ENCODE measurements at regions not wholly inside any gene's neighbourhood (a gene's known extent, or its start where the extent isn't known, plus 50 kb on each side); places are given as distances from the start of the nearest gene placed in this dataset.

DNA sequence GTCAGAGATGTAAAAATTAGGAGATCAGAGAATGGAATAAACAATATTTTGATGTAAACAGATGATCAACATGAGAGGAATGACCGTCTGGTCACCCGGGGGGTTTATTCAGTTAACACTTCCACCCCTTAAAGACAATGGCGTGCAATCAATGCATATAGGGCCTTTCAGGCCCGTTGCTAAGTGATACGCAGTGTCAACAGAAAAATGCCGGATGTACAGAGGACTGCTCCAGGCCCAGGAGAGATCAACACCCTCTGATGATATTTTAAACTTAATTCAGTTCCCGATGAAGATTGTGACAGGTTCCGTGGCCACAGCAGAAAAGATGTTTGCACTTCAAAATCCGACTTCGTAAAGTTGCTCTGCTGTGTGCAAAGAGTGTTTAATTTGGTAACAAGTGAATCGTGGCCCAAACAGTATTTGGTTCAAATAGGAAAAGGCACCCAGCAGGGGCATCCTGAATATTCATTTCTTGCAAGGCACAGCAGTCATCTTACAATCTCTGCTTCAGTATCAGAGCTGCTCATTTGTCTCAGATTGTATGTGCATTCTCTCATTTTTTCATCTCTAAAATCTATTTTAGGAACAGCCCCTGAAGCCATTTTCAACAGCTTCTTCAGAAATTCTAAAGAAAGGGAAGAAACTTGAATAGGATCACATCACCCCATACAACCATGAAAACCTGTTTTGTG lies 72.6 kb downstream of the FOXB1 start:
- TF ChIP-seq POLR2A (IDR thresholded peaks at IDR 0.05) = no peak
- TF ChIP-seq, protein P1, sequence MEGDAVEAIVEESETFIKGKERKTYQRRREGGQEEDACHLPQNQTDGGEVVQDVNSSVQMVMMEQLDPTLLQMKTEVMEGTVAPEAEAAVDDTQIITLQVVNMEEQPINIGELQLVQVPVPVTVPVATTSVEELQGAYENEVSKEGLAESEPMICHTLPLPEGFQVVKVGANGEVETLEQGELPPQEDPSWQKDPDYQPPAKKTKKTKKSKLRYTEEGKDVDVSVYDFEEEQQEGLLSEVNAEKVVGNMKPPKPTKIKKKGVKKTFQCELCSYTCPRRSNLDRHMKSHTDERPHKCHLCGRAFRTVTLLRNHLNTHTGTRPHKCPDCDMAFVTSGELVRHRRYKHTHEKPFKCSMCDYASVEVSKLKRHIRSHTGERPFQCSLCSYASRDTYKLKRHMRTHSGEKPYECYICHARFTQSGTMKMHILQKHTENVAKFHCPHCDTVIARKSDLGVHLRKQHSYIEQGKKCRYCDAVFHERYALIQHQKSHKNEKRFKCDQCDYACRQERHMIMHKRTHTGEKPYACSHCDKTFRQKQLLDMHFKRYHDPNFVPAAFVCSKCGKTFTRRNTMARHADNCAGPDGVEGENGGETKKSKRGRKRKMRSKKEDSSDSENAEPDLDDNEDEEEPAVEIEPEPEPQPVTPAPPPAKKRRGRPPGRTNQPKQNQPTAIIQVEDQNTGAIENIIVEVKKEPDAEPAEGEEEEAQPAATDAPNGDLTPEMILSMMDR (IDR thresholded peaks at IDR 0.05) = no peak
- TF ChIP-seq POLR2AphosphoS5 (IDR thresholded peaks at IDR 0.05) = no peak

All from stomach (tissue), 4 donors.